ENCODE measurements at regions not wholly inside any gene's neighbourhood (a gene's known extent, or its start where the extent isn't known, plus 50 kb on each side); places are given as distances from the start of the nearest gene placed in this dataset.

DNA sequence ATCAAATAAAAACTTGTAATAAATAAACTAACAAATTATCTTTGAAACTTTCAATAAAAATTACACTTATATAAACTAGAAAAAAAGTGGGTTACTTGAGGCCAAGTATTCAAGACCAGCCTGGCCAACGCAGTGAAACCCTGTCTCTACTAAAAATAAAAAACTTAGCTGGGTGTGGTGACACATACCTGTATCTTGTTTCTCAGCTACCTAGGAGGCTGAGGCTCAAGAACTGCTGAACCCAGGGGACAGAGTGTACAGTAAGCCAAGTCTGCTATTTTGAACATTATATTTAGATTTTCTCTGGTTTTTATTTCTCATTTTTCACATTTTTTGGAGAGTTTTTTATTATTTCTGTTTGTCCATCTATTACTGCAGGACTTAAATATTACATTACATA is 1397.6 kb upstream of the B3GALT2 start:
- POLR2A ChIA-PET: no interaction called here
- intact Hi-C loops (cut with micrococcal nuclease): no loop called here
- no peak for DNase-seq
- no peaks in the 10 kb centered on the region for H3K27me3 Mint-ChIP-seq
- H3K9me3 Mint-ChIP-seq: no peaks in the 10 kb centered on the region
- TF ChIP-seq, protein P1, sequence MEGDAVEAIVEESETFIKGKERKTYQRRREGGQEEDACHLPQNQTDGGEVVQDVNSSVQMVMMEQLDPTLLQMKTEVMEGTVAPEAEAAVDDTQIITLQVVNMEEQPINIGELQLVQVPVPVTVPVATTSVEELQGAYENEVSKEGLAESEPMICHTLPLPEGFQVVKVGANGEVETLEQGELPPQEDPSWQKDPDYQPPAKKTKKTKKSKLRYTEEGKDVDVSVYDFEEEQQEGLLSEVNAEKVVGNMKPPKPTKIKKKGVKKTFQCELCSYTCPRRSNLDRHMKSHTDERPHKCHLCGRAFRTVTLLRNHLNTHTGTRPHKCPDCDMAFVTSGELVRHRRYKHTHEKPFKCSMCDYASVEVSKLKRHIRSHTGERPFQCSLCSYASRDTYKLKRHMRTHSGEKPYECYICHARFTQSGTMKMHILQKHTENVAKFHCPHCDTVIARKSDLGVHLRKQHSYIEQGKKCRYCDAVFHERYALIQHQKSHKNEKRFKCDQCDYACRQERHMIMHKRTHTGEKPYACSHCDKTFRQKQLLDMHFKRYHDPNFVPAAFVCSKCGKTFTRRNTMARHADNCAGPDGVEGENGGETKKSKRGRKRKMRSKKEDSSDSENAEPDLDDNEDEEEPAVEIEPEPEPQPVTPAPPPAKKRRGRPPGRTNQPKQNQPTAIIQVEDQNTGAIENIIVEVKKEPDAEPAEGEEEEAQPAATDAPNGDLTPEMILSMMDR (IDR thresholded peaks at IDR 0.05): no peak
- H3K27ac Mint-ChIP-seq: no peak overlapping the region
- no peak for ATAC-seq
- no peaks in the 10 kb centered on the region for H3K36me3 Mint-ChIP-seq (ENCODE audit: low read depth)
- H3K4me3 Mint-ChIP-seq: no peak overlapping the region
- H3K4me1 Mint-ChIP-seq (ENCODE audit: low read depth): no peaks in the 10 kb centered on the region
- CTCF ChIA-PET: no interaction called here

DNA sequence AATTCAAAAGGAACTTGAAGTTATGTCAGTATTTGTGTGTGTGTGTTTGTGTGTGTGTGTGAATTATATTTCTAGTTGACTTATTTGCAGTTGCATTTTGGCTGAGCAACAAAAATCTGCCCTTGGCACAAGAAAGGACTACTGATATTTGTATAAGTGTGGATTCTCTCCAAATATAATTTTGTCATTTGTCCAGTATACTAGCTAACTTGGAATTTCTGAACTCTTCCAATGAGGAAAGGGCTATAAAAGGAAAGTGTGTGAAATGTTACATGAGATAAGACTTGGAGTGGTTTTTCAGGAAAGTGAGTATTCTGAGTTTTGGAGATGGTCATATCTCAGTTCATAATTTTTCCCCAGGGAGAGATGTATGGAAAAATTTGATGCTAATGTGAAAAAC is 1384.1 kb upstream of the B3GALT2 start:
- TF ChIP-seq, protein P1 (IDR thresholded peaks at IDR 0.05): no peak
- no peak for DNase-seq
- H3K27ac Mint-ChIP-seq: no peak overlapping the region

DNA sequence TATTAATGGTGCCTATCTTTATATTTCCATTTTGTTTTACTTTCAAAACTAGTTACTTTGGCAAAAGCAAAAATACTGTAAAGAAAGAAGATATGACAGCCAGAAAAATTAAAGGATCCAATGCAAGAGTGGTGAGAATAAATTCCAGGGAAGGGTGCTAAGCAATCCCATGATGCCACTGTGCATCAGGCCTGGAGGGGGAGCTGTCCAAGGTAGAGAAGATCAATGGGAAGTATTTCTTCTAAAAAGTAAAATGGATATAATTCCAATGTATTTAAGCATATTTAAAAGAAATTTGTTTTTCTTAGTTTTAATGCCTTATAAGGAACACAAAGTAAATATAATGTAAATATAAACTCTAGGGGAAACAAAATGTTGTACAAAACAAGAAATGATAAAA is 1382.2 kb upstream of the B3GALT2 start:
- Mint-ChIP-seq H3K4me3 (no peak overlapping the region), H3K4me1 (ENCODE audit: low read depth) (no peaks in the 10 kb centered on the region), H3K9me3 (no peaks in the 10 kb centered on the region), H3K36me3 (ENCODE audit: low read depth) (no peaks in the 10 kb centered on the region), H3K27me3 (no peaks in the 10 kb centered on the region), H3K27ac (no peak overlapping the region)
- DNase-seq: no peak
- ATAC-seq: no peak
- ChIA-PET POLR2A (no interaction called here), CTCF (no interaction called here)
- intact Hi-C loops (cut with micrococcal nuclease): no loop called here
- TF ChIP-seq, protein P1 (IDR thresholded peaks at IDR 0.05): no peak

More for the DNA sequence above, 1384.1 kb upstream of the B3GALT2 start:
- Mint-ChIP-seq H3K27me3 (no peaks in the 10 kb centered on the region), H3K4me1 (ENCODE audit: low read depth) (no peaks in the 10 kb centered on the region), H3K36me3 (ENCODE audit: low read depth) (no peaks in the 10 kb centered on the region), H3K4me3 (no peak overlapping the region), H3K9me3 (no peaks in the 10 kb centered on the region)
- intact Hi-C loops (cut with micrococcal nuclease): no loop called here
- ChIA-PET CTCF (no interaction called here), POLR2A (no interaction called here)
- ATAC-seq: no peak

DNA sequence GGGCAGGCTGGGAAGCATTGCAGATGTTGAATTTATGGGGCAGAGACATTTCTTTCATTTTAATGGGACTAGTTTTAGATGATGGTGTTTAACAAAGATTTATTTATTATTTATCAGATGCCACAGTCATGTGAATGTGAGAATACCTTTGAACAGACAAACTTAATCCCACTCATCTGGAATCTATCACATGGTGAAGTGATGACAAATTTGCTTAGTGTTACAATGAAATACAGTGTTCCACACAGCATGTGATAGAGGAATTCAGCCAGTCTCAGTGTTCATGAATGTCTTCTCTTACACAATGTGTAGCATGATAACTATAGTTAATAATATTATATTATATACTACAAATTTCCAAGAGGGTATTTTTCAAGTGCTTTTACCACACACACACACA is 1361.7 kb upstream of the B3GALT2 start:
- Mint-ChIP-seq H3K4me1 (ENCODE audit: low read depth) (no peaks in the 10 kb centered on the region), H3K36me3 (ENCODE audit: low read depth) (no peaks in the 10 kb centered on the region), H3K27me3 (no peaks in the 10 kb centered on the region), H3K27ac (no peak overlapping the region), H3K9me3 (no peaks in the 10 kb centered on the region), H3K4me3 (no peak overlapping the region)
- ChIA-PET CTCF (no interaction called here), POLR2A (no interaction called here)
- TF ChIP-seq, protein P1 (IDR thresholded peaks at IDR 0.05): no peak
- DNase-seq (no peak), ATAC-seq (no peak)
- intact Hi-C loops (cut with micrococcal nuclease): no loop called here

DNA sequence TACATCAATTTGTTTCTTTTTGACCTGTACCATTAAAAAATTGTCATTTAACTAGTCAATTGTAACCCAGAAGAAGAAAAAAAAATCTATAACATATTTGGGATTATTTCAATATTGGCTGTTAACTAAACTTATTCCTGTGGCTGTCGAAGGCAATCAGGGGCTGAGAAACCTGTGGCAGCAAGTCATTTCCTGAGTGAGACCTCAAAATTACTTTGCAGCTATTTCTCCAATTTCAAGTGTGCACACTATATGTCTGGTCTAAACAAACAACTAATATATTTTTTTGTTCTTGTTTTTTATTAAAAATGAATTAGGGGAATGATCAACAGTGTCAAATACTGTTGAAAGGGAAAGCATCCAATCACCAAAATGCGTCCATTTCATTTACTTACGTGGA is 1357.6 kb upstream of the B3GALT2 start:
- no peak for ATAC-seq
- ChIA-PET CTCF (no interaction called here), POLR2A (no interaction called here)
- no peak for DNase-seq
- Mint-ChIP-seq H3K27ac (no peak overlapping the region), H3K27me3 (no peaks in the 10 kb centered on the region), H3K9me3 (no peaks in the 10 kb centered on the region), H3K36me3 (ENCODE audit: low read depth) (no peaks in the 10 kb centered on the region), H3K4me3 (no peak overlapping the region), H3K4me1 (ENCODE audit: low read depth) (no peaks in the 10 kb centered on the region)
- intact Hi-C loops (cut with micrococcal nuclease): no loop called here
- TF ChIP-seq, protein P1 (IDR thresholded peaks at IDR 0.05): no peak
